Tibial nerve (tissue), 4 donors: ENCODE measurements at regions not wholly inside any gene's neighbourhood (a gene's known extent, or its start where the extent isn't known, plus 50 kb on each side); places are given as distances from the start of the nearest gene placed in this dataset.

Experiments used
- CTCF ChIP-seq, 5 experiments: fragments of 200-600 bp in 3 of 5; fragments of 450-650 bp in 2 of 5; sonication (generic) in 3 of 5; IDR thresholded peaks; one replicate each; pipeline ENCODE4 v1.5.1; 2016 to 2019; ENCODE audit warnings: antibody characterized with exemption in 5 of 5, mild to moderate bottlenecking in 3 of 5, moderate library complexity in 2 of 5
- EP300 ChIP-seq, 2 donors: sonication (generic); formaldehyde crosslinking; IDR thresholded peaks; one replicate each; pipeline ENCODE4 v1.6.1; 2017; ENCODE audit warnings: antibody characterized with exemption in 2 of 2, mild to moderate bottlenecking in 1 of 2
- POLR2A ChIP-seq, 2 donors: fragments of 450-650 bp; IDR thresholded peaks; one replicate each; pipeline ENCODE4 v1.6.1; 2017; ENCODE audit warnings: antibody characterized with exemption in 2 of 2, mild to moderate bottlenecking in 2 of 2, moderate library complexity in 2 of 2

DNA sequence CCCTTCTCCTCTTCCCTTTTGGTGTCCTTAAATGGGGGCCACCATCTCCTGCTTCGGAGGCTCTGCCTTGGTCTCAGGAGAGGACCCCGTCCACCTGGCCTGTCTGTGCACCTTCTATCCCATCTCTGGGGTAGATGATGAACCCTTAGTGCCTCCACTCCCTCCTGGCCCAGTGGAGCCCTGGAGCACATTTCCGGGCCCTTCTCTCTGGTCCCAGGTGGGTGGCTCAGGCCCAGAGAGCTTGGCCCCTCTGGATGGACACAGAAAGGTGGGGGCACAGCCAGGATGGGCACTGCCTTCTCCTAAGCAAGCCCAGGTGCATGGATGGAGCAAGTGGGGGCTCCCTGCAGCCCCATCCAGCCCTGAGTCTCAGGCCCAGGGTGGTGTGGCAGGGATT, 121.4 kb upstream of the RET start:
- TF ChIP-seq CTCF (IDR thresholded peaks at IDR 0.05) (no peak), EP300 (IDR thresholded peaks at IDR 0.05) (no peak), POLR2A (IDR thresholded peaks at IDR 0.05) (no peak)
